Thyroid gland (tissue), 4 donors: ENCODE measurements at regions not wholly inside any gene's neighbourhood (a gene's known extent, or its start where the extent isn't known, plus 50 kb on each side); places are given as distances from the start of the nearest gene placed in this dataset.

Experiments used
- DNase-seq, 2 donors: peaks; one replicate each; pipeline ENCODE4 v3.0.0-alpha.2; 2019
- H3K27ac ChIP-seq, 3 donors: fragments of 200-600 bp; sonication (generic); 1 replicate in 2 of 3; 2 replicates in 1 of 3; pipeline ENCODE4 v1.5.1; 2016 to 2019; ENCODE audit warnings: mild to moderate bottlenecking in 1 of 3, moderate library complexity in 1 of 3
- H3K27me3 ChIP-seq: fragments of 200-600 bp; sonication (generic); one replicate; pipeline ENCODE4 v1.5.1; 2019
- H3K36me3 ChIP-seq, 2 donors: fragments of 200-600 bp; sonication (generic); one replicate each; pipeline ENCODE4 v1.5.1; 2016 to 2019
- H3K4me1 ChIP-seq, 2 donors: fragments of 200-600 bp; sonication (generic); one replicate each; pipeline ENCODE4 v1.5.1; 2017 to 2019
- H3K4me3 ChIP-seq, 3 donors: fragments of 200-600 bp; sonication (generic); replicated peaks in 1 of 3; 1 replicate in 2 of 3; 2 replicates in 1 of 3; pipeline ENCODE4 v1.5.1; 2016; ENCODE audit warnings: mild to moderate bottlenecking in 1 of 3
- H3K9me3 ChIP-seq: fragments of 200-600 bp; sonication (generic); one replicate; pipeline ENCODE4 v1.5.1; 2017
- POLR2A ChIP-seq, 2 donors: fragments of 450-650 bp; IDR thresholded peaks; one replicate each; pipeline ENCODE4 v1.6.1; 2017; ENCODE audit warnings: antibody characterized with exemption in 2 of 2, mild to moderate bottlenecking in 2 of 2, moderate library complexity in 1 of 2
- WGBS, 2 donors: methylation state at CpG; one replicate each; pipeline ENCODE4 v1.1.5; 2017; 5-methylcytosine and 5-hydroxymethylcytosine counted together
- intact Hi-C: fragments of 100-400 bp; cut with DNase I; formaldehyde crosslinking; loops from one replicate; pipeline ENCODE4 v1.15.1; 2023
- TF ChIP-seq, protein P1 (sequence below), 6 experiments: fragments of 200-600 bp in 3 of 6; fragments of 450-650 bp in 3 of 6; sonication (generic) in 3 of 6; IDR thresholded peaks; one replicate each; pipeline ENCODE4 v1.5.1; 2016 to 2019; ENCODE audit warnings: antibody characterized with exemption in 6 of 6, mild to moderate bottlenecking in 2 of 6, inconsistent platforms in 1 of 6, moderate library complexity in 1 of 6

DNA sequence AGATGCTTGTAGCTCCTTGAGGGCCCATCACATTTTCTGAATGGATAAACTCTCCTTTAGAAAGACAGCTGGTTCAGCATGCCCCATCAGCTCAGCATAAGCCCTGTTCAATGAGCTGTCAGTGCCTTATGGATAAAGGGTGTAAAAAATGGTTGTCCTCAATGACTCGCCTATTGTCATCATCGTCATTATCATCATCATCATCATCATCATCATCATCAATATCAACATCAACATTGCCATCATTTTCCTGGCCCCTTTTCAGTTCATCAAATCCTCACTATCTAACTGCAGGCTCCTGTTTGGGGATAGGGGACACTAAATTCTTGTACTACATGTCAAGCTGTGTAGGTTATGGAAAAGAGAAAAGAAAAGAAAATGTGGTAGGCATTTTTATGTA is 310.7 kb upstream of the MTNR1B start:
- DNase-seq = no peak
- Histone ChIP-seq H3K4me3 (no peak overlapping the region), H3K27me3 (no peaks in the 10 kb centered on the region), H3K9me3 (no peaks in the 10 kb centered on the region), H3K36me3 (no peaks in the 10 kb centered on the region), H3K4me1 (no peaks in the 10 kb centered on the region), H3K27ac (no peak overlapping the region)
- intact Hi-C loops = no loop called here
- TF ChIP-seq, protein P1, sequence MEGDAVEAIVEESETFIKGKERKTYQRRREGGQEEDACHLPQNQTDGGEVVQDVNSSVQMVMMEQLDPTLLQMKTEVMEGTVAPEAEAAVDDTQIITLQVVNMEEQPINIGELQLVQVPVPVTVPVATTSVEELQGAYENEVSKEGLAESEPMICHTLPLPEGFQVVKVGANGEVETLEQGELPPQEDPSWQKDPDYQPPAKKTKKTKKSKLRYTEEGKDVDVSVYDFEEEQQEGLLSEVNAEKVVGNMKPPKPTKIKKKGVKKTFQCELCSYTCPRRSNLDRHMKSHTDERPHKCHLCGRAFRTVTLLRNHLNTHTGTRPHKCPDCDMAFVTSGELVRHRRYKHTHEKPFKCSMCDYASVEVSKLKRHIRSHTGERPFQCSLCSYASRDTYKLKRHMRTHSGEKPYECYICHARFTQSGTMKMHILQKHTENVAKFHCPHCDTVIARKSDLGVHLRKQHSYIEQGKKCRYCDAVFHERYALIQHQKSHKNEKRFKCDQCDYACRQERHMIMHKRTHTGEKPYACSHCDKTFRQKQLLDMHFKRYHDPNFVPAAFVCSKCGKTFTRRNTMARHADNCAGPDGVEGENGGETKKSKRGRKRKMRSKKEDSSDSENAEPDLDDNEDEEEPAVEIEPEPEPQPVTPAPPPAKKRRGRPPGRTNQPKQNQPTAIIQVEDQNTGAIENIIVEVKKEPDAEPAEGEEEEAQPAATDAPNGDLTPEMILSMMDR (IDR thresholded peaks at IDR 0.05) = no peak
- TF ChIP-seq POLR2A (IDR thresholded peaks at IDR 0.05) = no peak
- WGBS, 2 donors = 93 to 94% methylated on average over 2 of the region's 2 CpGs

DNA sequence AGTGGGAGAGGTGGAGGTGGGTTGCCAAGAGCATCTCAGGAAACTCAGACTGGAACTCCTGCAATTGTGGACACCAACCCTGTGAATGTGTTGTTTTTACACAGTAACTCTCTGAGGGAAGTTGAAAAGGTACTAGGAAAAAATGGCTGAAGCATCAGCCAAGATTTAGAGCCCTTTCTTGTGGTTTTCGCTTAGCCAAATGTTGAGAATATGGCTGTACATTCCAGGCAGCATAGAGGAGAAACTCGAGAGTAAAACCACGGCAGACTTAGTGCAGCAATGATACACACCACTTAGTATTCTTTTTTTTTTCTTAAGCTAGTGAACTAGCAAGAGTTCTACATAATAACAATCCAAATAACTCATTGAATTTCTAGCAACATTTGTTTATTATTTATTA is 309.7 kb upstream of the MTNR1B start:
- Histone ChIP-seq H3K4me3 (no peak overlapping the region), H3K4me1 (no peaks in the 10 kb centered on the region), H3K27ac (no peak overlapping the region), H3K36me3 (no peaks in the 10 kb centered on the region), H3K27me3 (no peaks in the 10 kb centered on the region), H3K9me3 (no peaks in the 10 kb centered on the region)
- 79 to 89% methylated on average over 3 of the region's 3 CpGs for WGBS, 2 donors
- intact Hi-C loops = no loop called here
- DNase-seq = no peak
- TF ChIP-seq, protein P1 (IDR thresholded peaks at IDR 0.05) = no peak
- no peak for TF ChIP-seq POLR2A (IDR thresholded peaks at IDR 0.05)

DNA sequence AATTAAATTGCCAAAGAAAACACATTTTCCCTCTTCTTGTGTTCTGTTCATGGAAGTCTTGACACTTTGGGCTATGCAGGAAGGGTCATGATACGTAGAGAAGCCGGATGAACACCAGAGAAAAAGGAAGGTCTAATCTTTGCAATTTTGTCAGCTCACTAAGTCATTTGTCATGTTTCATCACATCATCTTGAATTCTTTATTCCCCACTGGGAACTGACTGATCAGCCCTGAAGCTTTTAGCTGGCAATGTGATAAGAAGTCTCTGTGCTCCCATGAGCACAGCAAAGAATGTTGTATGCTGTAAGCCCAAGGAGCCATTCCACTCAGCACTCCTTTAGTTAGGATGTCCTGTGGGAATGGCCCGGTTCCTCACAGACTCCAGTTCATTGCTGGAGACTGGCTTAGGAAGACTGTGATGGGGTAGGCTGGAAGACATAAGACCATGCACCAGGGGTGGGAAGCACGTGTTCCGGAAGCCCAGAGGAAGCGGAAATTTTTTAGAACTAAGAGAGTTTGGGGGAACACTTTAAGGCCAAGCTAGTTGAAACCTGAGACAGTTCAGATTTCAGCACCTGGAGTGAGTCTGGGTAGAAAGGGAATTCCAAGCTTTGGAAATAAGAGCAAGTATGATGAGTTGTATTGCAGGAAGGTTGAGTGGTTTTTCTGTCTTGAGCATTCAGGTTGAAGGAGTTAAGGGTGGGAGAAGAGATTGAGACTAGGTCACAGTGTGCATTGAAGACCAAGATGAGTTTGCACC is 306.7 kb upstream of the MTNR1B start:
- Histone ChIP-seq H3K27ac (no peak overlapping the region), H3K4me1 (no peaks in the 10 kb centered on the region), H3K9me3 (no peaks in the 10 kb centered on the region), H3K36me3 (no peaks in the 10 kb centered on the region), H3K27me3 (no peaks in the 10 kb centered on the region), H3K4me3 (no peak overlapping the region)
- TF ChIP-seq, protein P1 (IDR thresholded peaks at IDR 0.05) = no peak
- no peak for DNase-seq
- WGBS, 2 donors = 69 to 80% methylated on average over 6 of the region's 6 CpGs
- intact Hi-C loops = no loop called here

DNA sequence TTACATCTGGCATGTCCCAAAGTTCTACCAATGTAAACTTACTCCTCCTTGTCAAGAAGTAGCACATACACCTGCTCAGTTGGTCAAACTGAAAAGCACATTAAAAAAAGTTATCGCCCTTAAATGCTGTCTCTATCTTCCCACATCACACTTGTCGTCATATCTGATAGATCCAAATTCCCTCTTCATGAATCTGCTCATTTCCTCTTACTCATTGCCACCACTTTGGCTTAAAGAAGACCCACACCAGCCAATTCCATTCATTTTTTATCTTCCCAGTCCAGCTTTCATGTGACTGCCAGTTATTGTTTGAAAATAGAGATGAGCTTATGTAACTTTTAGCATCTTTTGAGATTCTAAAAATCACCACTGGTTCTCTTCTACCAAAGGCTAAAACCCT is 305.9 kb upstream of the MTNR1B start:
- no peak for DNase-seq
- H3K36me3 ChIP-seq = no peaks in the 10 kb centered on the region
- H3K4me3 ChIP-seq = no peak overlapping the region
- no peaks in the 10 kb centered on the region for H3K27me3 ChIP-seq
- intact Hi-C loops = no loop called here
- no peak overlapping the region for H3K27ac ChIP-seq
- 92 to 94% methylated on average over 2 of the region's 2 CpGs for WGBS, 2 donors
- no peaks in the 10 kb centered on the region for H3K9me3 ChIP-seq
- TF ChIP-seq, protein P1 (IDR thresholded peaks at IDR 0.05) = no peak
- no peak for TF ChIP-seq POLR2A (IDR thresholded peaks at IDR 0.05)
- no peaks in the 10 kb centered on the region for H3K4me1 ChIP-seq

- Histone ChIP-seq H3K36me3 (no peaks in the 10 kb centered on the region), H3K9me3 (no peaks in the 10 kb centered on the region), H3K27me3 (no peaks in the 10 kb centered on the region), H3K4me3 (no peak overlapping the region), H3K27ac (no peak overlapping the region), H3K4me1 (no peaks in the 10 kb centered on the region)
- intact Hi-C loops = no loop called here
- DNase-seq = no peak
- WGBS, 2 donors = 50 to 60% methylated on average over 5 of the region's 5 CpGs
- TF ChIP-seq, protein P1 (IDR thresholded peaks at IDR 0.05) = no peak
- TF ChIP-seq POLR2A (IDR thresholded peaks at IDR 0.05) = no peak
Observed at GRCh38 chr11:92667486-92668152, 301.8 kb upstream of the MTNR1B start.
